ENCODE measurements at regions not wholly inside any gene's neighbourhood (a gene's known extent, or its start where the extent isn't known, plus 50 kb on each side); places are given as distances from the start of the nearest gene placed in this dataset.

DNA sequence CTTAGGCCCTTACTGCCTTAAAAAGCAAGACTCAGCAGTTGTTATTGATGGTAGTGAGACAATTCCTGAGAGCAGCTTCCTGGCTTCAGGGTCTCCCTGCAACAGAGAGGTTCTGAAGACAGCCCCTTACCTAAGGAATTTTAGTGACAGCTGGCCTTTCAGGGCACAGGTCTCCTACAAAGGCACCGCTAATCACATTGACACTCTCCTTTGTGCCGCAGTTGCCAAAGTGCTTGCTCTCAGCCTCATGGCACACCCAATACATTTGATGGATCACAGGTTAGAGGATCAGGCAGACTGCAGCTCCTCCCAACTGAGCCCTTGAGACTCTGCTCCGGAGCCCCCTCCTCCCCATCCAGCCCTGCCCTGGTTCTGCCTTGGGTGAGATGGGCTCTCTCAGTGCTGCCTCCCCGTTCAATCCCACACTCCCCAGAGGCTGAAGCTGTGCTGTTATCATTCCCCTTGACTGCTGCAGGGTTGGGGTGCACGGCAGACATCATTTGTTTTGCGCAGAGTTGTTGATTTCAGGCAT is 198.2 kb downstream of the EMX2 start:
- no peak for DNase-seq (ENCODE audit: low read depth)
- TF ChIP-seq, protein P1, sequence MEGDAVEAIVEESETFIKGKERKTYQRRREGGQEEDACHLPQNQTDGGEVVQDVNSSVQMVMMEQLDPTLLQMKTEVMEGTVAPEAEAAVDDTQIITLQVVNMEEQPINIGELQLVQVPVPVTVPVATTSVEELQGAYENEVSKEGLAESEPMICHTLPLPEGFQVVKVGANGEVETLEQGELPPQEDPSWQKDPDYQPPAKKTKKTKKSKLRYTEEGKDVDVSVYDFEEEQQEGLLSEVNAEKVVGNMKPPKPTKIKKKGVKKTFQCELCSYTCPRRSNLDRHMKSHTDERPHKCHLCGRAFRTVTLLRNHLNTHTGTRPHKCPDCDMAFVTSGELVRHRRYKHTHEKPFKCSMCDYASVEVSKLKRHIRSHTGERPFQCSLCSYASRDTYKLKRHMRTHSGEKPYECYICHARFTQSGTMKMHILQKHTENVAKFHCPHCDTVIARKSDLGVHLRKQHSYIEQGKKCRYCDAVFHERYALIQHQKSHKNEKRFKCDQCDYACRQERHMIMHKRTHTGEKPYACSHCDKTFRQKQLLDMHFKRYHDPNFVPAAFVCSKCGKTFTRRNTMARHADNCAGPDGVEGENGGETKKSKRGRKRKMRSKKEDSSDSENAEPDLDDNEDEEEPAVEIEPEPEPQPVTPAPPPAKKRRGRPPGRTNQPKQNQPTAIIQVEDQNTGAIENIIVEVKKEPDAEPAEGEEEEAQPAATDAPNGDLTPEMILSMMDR (IDR thresholded peaks at IDR 0.05; ENCODE audit: insufficient read depth, low read depth, low read length) = no peak
- no peak overlapping the region for H3K4me3 ChIP-seq (ENCODE audit: low read depth, low read length)

DNA sequence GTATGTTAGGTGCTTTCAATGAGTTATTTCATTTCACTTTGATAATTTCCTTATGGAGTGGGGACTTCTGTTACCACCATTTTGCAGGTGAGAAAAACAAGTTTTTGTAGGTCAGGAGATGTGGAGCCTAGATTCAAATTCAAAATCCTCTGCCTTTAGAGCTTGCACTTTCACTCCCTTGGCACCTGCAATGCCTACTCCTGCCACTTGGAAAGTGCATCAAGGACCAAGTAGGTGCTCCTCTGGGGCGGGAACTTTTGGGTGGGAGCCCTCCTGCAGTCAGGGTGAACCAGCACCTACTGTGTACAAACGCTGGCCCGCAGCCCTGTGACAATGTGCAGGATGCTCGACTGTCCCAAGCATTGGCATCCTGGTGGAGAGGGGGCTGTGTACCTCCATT is 199.0 kb downstream of the EMX2 start:
- no peak overlapping the region for H3K4me3 ChIP-seq (ENCODE audit: low read depth, low read length)
- TF ChIP-seq, protein P1 (IDR thresholded peaks at IDR 0.05; ENCODE audit: insufficient read depth, low read depth, low read length) = no peak

DNA sequence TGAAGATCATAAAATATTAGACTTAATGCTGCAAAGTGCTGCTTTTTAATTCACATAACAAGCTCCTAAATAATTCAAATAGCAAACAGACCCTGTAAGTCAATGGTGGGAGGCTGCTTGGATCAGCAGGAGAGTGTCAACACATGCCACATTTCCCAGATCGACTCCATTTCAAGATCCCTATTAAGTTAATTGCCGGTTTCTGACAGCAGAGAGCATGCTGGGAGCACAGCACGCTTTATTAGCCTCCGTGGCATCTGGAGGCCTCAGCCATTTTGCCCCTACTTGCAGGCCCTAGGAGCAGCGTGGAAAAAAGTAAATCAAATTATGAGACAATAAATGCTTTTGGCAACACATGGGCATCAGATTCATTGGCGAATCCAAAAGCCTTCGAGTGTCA is 201.0 kb downstream of the EMX2 start:
- TF ChIP-seq, protein P1 (IDR thresholded peaks at IDR 0.05; ENCODE audit: insufficient read depth, low read depth, low read length) = no peak
- no peak for DNase-seq (ENCODE audit: low read depth)
- H3K4me3 ChIP-seq (ENCODE audit: low read depth, low read length) = no peak overlapping the region

More for the DNA sequence above, 199.0 kb downstream of the EMX2 start:
- DNase-seq (ENCODE audit: low read depth) = no peak

DNA sequence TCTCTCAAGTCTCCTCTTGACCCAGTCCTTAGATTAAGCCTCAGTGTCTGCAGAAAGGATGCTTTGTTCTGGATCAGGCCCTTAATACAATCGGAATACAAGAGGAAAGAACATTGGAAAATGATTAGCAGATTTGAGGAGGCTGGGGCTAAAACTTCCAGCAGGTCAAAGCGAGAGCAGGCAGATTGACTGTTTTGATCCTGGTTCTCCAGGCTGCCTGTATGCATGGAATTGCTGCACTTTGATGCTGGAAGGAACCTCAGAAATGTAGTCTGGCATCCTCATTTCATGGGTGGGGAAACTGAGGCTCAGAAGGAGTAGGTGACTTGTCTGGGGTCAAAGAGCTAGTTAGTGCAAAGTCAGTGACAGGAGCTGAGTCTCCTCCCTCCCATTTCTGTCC is 202.8 kb downstream of the EMX2 start:
- no peak for DNase-seq (ENCODE audit: low read depth)
- TF ChIP-seq, protein P1 (IDR thresholded peaks at IDR 0.05; ENCODE audit: insufficient read depth, low read depth, low read length) = no peak

DNA sequence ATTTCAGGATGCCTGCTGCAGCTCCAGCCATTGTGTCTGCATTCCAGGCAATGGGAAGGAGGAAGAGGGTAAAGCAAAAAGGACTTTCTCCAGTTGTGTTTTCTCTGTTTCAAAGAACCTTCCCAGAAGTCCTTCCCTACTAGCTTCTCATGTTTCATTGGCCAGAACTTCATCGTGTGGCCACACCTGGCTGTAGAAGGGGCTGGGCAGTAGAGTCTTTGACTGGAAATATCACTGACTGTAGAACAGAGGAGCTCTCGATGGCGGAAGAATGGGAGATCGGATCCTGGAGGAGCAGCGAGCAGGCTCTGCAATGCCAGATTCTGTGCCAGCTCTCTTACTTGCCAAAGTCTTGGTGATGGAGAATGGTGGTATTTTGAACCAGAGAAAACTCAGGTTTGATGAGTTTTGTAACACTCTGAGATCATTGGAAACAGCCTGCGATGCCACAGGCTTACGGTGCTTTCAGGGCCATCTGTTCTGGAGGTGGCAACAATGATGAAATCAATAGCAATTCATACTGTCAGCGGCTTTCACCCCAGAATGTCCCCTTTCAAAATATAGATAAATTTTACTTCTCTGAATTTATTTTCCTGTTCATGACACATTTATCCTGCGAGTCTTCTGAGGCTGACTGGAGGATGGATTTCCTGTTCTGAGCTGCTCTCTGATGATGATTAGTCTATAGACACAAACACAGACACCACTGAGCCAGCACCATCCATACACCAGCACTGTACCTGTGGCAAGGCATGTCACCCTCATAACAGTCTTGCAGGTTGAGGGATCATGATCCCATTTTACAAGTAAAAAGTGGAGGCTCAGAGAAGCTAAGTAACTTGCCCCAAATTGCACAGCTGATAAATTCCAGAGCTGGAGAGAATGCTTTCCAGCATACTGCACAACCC is 204.2 kb downstream of the EMX2 start:
- TF ChIP-seq, protein P1 (IDR thresholded peaks at IDR 0.05; ENCODE audit: insufficient read depth, low read depth, low read length) = no peak
- no peak overlapping the region for H3K4me3 ChIP-seq (ENCODE audit: low read depth, low read length)
- DNase-seq (ENCODE audit: low read depth) = no peak

More for the DNA sequence above, 202.8 kb downstream of the EMX2 start:
- H3K4me3 ChIP-seq (ENCODE audit: low read depth, low read length) = no peak overlapping the region

DNA sequence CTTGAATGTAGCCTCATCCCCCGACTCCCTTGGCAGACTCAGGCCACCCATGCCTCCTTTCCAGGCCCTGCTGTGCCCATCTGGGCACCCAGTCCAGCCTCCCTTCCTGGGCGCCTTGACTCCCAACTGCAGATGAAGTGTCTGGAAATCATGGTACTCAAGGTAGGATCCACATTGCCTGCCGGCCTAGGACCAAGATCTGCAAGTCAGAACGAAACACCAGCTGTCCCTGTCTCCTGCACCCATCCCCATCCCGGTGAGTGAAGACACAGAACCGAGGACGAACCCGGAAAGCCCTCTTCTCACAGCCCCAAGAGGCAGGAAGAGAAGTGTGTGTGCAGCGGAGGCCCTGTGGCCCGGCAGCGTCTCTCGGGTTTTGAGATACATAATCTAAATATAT is 205.1 kb downstream of the EMX2 start:
- no peak for DNase-seq (ENCODE audit: low read depth)
- TF ChIP-seq, protein P1 (IDR thresholded peaks at IDR 0.05; ENCODE audit: insufficient read depth, low read depth, low read length) = no peak
- H3K4me3 ChIP-seq (ENCODE audit: low read depth, low read length) = no peak overlapping the region

Data from fibroblast of villous mesenchyme (primary cell).